ENCODE measurements at regions not wholly inside any gene's neighbourhood (a gene's known extent, or its start where the extent isn't known, plus 50 kb on each side); places are given as distances from the start of the nearest gene placed in this dataset.
"Not testable (repeated sequence)": the region's sequence is repeated elsewhere in the genome, so short reads cannot be mapped to it uniquely, and the experiment has no call there.

DNA sequence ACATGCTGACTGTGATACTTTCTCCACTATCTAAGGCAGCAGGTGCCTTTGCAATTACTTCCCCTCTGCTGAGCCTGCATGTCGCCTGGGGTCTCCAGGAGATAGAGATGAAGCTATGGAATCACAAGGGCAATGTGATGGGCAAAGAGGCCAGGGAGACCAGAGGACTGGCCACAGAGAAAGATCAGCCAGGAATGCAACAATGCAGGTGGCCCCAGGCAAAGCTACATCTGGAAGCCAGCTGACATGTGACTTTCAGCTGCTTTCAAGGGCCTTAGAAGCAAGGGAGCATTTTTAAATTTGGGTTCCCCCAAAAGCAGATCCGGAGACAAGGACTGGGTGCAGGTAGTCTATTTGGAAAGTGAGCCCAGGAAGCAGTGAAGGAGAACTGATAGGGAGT, 107.9 kb upstream of the SRSF6 start:
- Histone ChIP-seq H3K27ac (no peak overlapping the region), H3K4me1 (no peaks in the 10 kb centered on the region), H3K27me3 (peaks cover 0 to 10% (median 0%) of the 10 kb centered on the region in 9 donors), H3K36me3 (no peaks in the 10 kb centered on the region), H3K4me3 (no peak overlapping the region), H3K9me3 (peaks cover 0 to 2% (median 0%) of the 10 kb centered on the region in 12 donors)
- intact Hi-C loops (cut with DNase I): no loop called here
- WGBS, 4 donors: 46 to 73% (median 52%) methylated on average over 2 of the region's 2 CpGs
- TF ChIP-seq, protein P1, sequence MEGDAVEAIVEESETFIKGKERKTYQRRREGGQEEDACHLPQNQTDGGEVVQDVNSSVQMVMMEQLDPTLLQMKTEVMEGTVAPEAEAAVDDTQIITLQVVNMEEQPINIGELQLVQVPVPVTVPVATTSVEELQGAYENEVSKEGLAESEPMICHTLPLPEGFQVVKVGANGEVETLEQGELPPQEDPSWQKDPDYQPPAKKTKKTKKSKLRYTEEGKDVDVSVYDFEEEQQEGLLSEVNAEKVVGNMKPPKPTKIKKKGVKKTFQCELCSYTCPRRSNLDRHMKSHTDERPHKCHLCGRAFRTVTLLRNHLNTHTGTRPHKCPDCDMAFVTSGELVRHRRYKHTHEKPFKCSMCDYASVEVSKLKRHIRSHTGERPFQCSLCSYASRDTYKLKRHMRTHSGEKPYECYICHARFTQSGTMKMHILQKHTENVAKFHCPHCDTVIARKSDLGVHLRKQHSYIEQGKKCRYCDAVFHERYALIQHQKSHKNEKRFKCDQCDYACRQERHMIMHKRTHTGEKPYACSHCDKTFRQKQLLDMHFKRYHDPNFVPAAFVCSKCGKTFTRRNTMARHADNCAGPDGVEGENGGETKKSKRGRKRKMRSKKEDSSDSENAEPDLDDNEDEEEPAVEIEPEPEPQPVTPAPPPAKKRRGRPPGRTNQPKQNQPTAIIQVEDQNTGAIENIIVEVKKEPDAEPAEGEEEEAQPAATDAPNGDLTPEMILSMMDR (IDR thresholded peaks at IDR 0.05): no peak
- TF ChIP-seq POLR2A (IDR thresholded peaks at IDR 0.05): no peak
- ATAC-seq: no peak
- no peak for DNase-seq

DNA sequence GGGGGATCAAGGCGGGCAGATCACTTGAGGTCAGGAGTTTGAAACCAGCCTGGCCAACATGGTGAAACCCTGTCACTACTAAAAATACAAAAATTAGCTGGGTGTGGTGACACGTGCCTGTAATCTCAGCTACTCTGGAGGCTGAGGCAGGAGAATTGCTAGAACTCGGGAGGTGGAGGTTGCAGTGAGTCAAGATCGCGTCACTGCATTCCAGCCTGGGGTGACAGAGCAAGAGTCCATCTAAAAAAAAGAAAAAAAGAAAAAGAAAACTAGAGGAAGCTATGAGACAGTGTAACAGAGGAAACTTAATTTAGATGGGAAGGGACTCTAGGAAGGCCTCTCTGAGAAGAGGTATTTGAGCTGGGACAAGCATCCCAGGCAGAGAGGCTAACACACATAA, 109.9 kb upstream of the SRSF6 start:
- H3K27ac ChIP-seq; ATAC-seq; DNase-seq; H3K4me1 ChIP-seq; intact Hi-C loops (cut with DNase I); H3K36me3 ChIP-seq; H3K4me3 ChIP-seq; H3K27me3 ChIP-seq: not testable (repeated sequence)
- H3K9me3 ChIP-seq: peaks cover 0 to 16% (median 2%) of the 10 kb centered on the region in 12 donors
- WGBS, 4 donors: 67 to 78% (median 70%) methylated on average over 5 of the region's 5 CpGs

DNA sequence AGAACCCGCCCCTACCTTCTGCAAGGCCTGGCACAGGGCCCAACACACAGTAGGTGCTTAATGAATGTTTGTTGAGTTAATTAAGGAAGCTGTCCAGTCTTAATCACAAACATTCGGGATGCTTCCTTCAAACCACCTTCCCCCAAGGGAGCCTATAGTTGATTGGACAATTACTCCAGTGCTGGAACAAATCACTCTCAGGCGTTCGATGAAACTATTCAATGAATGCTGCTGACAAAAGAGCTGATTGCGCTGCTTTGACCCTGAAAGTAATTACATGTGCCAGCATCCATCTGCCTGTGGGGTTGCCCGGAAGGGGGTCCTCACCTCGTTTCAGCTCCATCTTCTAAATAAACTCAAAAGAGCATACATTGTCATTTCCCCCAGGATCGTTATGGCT, 112.0 kb upstream of the SRSF6 start:
- no peaks in the 10 kb centered on the region for H3K36me3 ChIP-seq
- ATAC-seq (no peak), DNase-seq (no peak)
- H3K9me3 ChIP-seq: peaks cover 0 to 16% (median 2%) of the 10 kb centered on the region in 12 donors
- peaks cover 0 to 10% (median 0%) of the 10 kb centered on the region in 9 donors for H3K27me3 ChIP-seq
- H3K27ac ChIP-seq: no peak overlapping the region
- intact Hi-C loops (cut with DNase I): no loop called here
- no peaks in the 10 kb centered on the region for H3K4me1 ChIP-seq
- H3K4me3 ChIP-seq: no peak overlapping the region
- TF ChIP-seq, protein P1 (IDR thresholded peaks at IDR 0.05): no peak
- no peak for TF ChIP-seq POLR2A (IDR thresholded peaks at IDR 0.05)
- WGBS, 4 donors: 59 to 77% (median 64%) methylated on average over 8 of the region's 8 CpGs

DNA sequence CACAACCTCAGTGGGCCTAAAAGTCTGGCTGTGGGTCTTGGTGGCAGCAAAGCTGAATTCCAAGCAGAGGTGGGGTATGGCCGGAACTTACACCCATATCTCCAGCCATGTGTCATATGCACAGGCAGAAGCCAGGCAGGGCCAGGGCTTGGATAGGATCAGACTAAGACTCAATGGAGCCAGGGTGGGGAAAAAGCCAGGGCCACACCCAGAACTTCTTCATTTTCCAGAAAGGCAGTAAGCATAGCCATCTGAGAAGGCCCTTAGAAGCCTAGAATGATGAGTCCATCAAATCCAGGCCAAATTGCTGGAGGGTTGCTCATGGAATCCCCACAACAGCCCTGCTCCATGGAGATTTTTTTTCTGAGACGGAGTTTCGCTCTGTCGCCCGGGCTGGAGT, 116.2 kb upstream of the SRSF6 start:
- Histone ChIP-seq H3K27ac (no peak overlapping the region), H3K4me1 (no peaks in the 10 kb centered on the region), H3K9me3 (peaks cover 0 to 17% (median 2%) of the 10 kb centered on the region in 12 donors), H3K36me3 (no peaks in the 10 kb centered on the region), H3K4me3 (no peak overlapping the region), H3K27me3 (no peaks in the 10 kb centered on the region)
- TF ChIP-seq POLR2A (IDR thresholded peaks at IDR 0.05): no peak
- TF ChIP-seq, protein P1 (IDR thresholded peaks at IDR 0.05): no peak
- intact Hi-C loops (cut with DNase I): no loop called here
- no peak for DNase-seq
- WGBS, 4 donors: 62 to 94% (median 71%) methylated on average over 4 to 5 of the region's 5 CpGs
- ATAC-seq: no peak

DNA sequence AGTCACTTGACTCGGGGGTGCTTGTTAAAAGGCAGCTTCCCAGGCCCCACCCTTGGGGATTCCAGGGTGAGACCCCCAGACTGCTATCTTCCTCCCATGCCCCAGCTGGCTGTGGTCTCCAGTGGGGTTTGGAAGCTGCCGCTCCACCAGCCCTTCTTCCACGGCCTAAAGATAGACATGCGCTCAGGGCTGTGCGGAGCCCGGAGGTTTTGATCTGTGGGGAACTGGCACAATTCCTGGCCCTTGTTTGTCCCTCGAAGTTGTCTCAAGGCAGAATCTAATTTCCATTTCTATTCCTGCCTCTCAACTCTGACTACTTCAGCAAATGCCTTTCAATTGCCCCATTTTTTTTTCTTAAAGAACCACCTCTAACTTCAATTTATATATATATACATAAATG, 120.7 kb upstream of the SRSF6 start:
- WGBS, 4 donors: 82 to 86% (median 84%) methylated on average over 7 of the region's 7 CpGs
- Histone ChIP-seq H3K27me3 (no peaks in the 10 kb centered on the region), H3K36me3 (no peaks in the 10 kb centered on the region), H3K27ac (no peak overlapping the region), H3K4me3 (no peak overlapping the region), H3K4me1 (no peaks in the 10 kb centered on the region), H3K9me3 (peaks cover 0 to 27% (median 17%) of the 10 kb centered on the region in 12 donors)
- DNase-seq (no peak), ATAC-seq (no peak)
- intact Hi-C loops (cut with DNase I): no loop called here
- TF ChIP-seq, protein P1 (IDR thresholded peaks at IDR 0.05): no peak
- TF ChIP-seq POLR2A (IDR thresholded peaks at IDR 0.05): no peak

All from heart left ventricle (tissue), 16 donors.